ENCODE measurements at regions not wholly inside any gene's neighbourhood (a gene's known extent, or its start where the extent isn't known, plus 50 kb on each side); places are given as distances from the start of the nearest gene placed in this dataset.
"Not testable (repeated sequence)": the region's sequence is repeated elsewhere in the genome, so short reads cannot be mapped to it uniquely, and the experiment has no call there.

- intact Hi-C loops (cut with micrococcal nuclease) = not testable (repeated sequence)
These were observed 75.1 kb downstream of the LYZL1 start for GRCh38 chr10:29363930-29364329.

GRCh38 chr10:29366206-29366605, 77.3 kb downstream of the LYZL1 start:
- intact Hi-C loops (cut with micrococcal nuclease) = not testable (repeated sequence)

DNA sequence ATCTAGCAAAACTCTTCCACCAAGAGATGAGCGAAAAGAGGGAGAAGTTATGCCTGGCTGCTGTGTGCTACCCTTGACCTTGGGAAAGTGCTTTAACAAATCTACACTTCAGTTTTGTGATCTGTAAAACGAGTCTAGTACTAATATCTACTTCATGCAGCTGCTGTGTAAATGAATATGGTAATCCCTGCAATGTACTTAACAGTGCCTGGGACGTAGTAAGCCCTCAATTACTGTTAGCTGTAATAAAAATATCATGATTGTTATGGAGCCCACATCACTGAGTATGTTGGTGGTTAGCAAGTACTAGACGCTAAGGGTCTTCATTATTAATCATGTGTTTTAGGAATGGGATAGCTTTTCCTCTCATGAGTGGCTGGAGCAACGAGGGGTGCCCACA, 80.5 kb downstream of the LYZL1 start:
- intact Hi-C loops (cut with micrococcal nuclease) = no loop called here

GRCh38 chr10:29370097-29371092, 81.5 kb downstream of the LYZL1 start:
- intact Hi-C loops (cut with micrococcal nuclease) = no loop called here

- intact Hi-C loops (cut with micrococcal nuclease) = no loop called here
These were observed 84.0 kb downstream of the LYZL1 start for GRCh38 chr10:29372920-29373319.

DNA sequence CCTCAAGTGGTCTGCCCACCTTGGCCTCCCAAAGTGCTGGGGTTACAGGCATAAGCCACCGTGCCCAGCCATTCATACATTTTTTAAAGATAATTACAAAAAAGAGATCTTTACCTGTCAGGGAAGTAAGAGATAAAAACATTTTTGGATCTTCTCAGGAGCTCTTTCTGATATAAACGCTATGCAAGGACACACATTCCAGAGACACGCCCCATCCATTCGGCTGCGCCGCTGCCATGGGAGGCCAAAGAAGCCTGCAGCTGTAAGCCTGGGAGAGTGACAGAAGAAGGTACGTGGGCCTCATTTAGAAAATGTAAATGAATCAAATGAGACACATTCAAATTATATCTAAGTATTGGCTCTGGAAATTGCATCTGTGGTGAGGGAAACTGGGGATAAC, 85.3 kb downstream of the LYZL1 start:
- intact Hi-C loops (cut with micrococcal nuclease) = no loop called here

DNA sequence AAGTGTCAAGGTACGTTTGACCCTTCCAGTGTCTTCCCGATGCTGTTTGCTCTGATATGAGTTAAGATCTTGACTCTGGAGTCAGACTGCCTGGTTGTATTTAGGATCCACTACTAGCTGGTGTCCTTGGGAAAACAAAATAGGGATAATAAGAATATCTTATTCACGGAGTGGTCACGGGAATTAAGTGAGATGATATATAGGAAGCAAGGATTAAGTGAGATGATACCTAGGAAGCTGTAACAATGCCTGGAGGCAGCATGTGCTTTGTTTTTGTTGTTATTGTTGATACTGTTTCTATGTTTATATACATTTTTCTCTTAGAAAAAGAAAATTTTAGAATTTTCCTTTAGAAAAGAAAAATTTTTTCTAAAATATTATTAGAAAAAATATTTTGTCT, 87.0 kb downstream of the LYZL1 start:
- intact Hi-C loops (cut with micrococcal nuclease) = no loop called here

DNA sequence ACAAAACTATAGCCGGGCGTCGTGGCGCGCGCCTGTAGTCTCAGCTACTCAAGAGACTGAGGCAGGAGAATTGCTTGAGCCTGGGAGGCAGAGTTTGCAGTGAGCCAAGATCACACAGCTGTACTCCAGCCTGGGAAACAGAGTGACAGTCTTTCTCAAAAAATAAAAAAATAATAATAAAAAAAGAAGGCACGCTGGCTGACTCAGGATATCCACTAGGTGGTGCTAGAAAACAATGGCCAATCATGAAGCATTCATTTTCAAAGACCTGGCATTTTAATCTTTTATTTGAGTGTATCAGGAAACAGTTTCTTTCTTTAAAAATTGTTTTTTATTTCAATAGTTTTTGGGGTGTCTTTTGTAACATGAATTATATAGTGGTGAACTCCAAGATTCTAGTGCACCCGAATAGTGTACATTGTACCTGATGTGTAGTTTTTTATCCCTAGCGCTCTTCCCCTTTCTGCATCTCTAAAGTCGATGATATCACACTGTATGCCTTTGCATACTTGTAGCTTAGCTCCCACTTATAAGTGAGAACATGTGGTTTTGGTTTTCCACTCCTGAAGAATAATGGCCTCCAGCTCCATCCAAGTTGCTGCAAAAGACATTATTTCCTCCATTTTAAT, 88.6 kb downstream of the LYZL1 start:
- intact Hi-C loops (cut with micrococcal nuclease) = loop anchor here (1.0 kb wide), 4 partner anchors 72 to 213 kb away; no protein-coding TSS in a partner anchor

DNA sequence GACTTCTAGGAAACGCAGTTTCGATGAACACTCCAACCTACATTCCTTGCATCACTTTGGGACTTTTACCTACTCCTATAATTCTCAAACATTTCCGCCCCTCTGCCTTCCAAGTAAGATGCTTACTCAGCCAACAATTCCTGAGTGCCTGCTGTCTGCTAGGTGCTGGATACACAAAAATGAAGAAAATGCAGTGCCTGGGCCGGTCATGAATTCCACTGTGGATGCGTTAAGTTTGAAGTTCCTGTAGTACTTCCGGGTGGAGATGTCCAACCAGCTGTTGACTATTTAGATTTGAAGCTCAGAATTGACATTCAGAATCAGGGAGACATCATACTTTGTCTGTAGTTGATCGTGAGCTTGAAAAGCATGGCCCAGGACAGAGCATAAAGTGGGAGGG, 89.2 kb downstream of the LYZL1 start:
- intact Hi-C loops (cut with micrococcal nuclease) = no loop called here

- intact Hi-C loops (cut with micrococcal nuclease) = no loop called here
These were observed 90.3 kb downstream of the LYZL1 start for GRCh38 chr10:29379208-29379607.

DNA sequence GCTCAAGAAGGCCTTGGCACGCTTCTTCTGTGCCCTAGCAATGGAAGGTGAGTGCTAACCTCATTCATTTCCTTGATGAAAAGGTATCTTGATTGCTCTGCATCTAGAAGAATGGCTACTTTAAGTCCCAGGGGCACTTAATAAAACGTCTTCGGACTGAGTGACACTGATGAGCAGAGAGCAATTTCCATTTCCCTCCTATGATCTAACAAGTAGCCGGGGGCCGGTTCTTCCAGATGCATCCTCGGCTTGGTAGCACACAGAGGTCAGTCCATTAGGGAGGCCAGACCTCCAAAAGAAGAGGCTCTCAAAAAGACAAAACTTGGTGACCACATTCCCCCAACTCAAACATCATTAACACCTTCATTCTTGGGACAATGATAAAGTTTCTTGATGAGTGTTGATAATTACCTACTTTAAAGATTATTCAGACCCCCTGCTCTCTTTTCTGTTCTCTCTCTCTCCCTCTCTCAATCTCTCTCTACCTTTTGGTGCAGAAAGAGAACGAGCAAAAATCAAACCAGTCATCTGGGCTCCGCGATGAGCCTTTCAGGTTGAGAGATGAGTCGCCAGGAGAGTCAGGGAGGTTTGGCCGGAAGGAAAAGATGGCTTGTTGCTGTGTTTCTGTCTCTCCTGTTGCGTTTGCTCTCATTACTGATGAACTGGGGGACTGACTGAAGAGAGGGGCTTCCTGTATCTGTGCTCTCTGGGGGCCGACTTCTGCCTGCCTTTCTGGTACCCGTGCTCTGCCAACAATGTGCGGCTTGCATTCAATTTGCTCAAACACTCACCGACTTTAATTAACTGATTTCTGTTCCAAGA, 91.1 kb downstream of the LYZL1 start:
- intact Hi-C loops (cut with micrococcal nuclease) = not testable (repeated sequence)

DNA sequence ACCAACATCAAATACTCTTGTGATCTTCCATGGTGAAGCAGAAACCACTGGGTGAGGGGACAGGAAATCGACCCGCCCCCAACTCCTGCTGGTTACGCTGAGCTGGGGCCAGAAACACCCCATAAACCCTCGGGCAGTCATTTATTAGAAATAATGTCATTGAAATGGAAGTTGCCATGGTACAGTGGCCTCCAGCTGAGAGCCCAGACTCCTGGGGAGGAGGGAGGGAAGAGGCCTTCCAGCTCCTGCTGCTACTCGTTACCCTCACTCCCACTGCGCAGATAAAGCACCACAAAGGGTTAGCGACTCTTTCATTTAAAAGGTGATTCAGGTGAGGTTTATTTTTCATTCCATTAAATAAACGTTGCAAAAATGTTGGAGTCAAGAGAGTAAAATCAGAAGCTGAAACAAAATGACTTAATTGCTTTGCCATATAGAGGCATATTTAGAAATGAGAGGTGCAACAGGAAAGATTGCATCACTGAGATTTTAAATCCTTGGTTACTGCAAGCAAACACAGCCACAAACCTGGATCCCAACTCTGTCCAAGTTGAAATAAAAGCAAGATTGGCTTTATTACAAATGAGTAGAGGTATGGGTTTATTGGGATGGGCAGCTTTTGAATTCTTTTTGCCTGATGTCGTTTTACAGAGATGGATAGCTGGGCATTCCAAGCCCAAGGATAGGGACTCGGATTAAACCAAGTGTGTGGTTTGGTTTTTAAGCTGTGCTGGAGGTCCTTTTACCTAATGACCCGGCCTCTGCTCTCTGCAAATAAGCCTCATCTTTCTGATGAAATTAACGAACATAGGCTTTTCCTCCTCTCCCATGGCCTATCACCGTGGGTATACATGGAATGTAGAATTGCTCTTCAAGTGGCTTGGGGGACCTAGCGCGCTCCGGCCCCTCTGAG, 92.0 kb downstream of the LYZL1 start:
- intact Hi-C loops (cut with micrococcal nuclease) = not testable (repeated sequence)

- intact Hi-C loops (cut with micrococcal nuclease) = loop anchor here (1.0 kb wide), 2 partner anchors 63 to 110 kb away; no protein-coding TSS in a partner anchor
These were observed 97.6 kb downstream of the LYZL1 start for GRCh38 chr10:29386342-29386999.

DNA sequence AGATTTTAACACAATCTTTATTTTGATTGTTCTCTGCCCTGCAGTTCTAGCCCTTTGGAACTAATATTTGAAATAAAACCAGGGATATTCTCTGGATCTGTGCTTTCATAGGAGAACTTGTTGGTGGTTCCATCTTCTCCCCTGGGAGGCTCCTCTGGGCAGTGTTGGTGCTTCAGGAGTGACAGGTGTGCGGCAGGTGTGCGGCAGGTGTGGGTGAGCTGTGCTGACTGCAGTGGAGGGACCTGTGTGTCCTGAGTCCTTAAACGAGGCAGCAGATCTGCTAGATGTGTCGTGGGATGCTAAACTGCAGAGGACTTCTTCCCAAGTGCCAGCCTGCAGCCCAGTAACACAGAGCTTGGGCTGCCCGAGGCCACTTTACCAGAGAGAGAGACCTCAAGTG, 98.4 kb downstream of the LYZL1 start:
- intact Hi-C loops (cut with micrococcal nuclease) = no loop called here

GRCh38 chr10:29388112-29388511, 99.2 kb downstream of the LYZL1 start:
- intact Hi-C loops (cut with micrococcal nuclease) = not testable (repeated sequence)

GRCh38 chr10:29389493-29389892, 100.6 kb downstream of the LYZL1 start:
- intact Hi-C loops (cut with micrococcal nuclease) = no loop called here

DNA sequence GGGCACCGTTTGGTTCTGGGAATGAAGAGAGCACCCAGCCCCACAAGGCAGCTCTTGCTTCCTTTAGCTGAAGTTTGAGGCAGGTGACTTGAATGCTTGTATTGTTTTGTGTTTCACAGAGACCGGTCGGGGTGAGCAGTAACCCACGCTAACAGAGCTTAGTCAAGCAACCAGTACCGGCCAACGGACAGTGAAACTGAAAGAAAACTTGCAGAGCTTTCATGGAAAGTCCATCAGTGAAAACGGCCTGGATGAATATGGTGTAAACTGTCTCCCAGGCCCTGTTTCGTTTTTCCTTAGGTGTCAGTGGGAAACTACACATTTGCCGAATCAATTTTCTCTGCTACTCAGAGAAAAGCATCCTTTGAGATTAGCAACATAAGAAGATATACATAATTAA, 101.1 kb downstream of the LYZL1 start:
- intact Hi-C loops (cut with micrococcal nuclease) = no loop called here

- intact Hi-C loops (cut with micrococcal nuclease) = loop anchor here (1.0 to 2.0 kb wide), 2 partner anchors 16 to 764 kb away; no protein-coding TSS in a partner anchor
These were observed 103.6 kb downstream of the LYZL1 start for GRCh38 chr10:29392376-29393021.

- intact Hi-C loops (cut with micrococcal nuclease) = no loop called here
These were observed 105.6 kb downstream of the LYZL1 start for GRCh38 chr10:29394321-29394932.

All from T-helper 1 cell treated with Interleukin-12 subunit alpha and Interleukin-12 subunit beta and Interleukin-4 antibody, amounts not matched to agents 30 ng/mL and 1 ng/mL, for 36 hours (primary cell).